ENCODE measurements at regions not wholly inside any gene's neighbourhood (a gene's known extent, or its start where the extent isn't known, plus 50 kb on each side); places are given as distances from the start of the nearest gene placed in this dataset.

DNA sequence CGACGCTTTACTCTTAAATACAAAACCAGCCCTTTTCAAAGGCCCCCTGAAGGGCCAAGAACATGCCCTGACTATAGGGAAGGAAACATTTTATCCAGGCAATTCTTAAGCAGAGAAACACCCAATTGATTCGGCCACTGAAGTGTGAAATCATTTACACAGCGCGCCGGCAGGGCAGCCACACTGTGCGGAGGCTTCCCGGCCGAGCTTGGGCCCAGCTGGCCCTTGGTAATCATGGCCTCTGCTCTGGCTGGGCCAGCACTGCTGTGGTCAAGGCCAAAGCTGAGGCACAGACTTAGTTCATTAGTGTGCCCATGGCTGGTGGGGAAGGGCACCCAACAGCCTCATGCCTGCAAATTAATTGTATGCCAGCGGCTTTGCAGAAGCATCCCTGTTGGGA lies 143.7 kb upstream of the HABP2 start:
- Histone ChIP-seq H3K9me3 (ENCODE audit: severe bottlenecking) (no peaks in the 10 kb centered on the region), H3K27ac (no peak overlapping the region), H3K36me3 (no peaks in the 10 kb centered on the region), H3K27me3 (ENCODE audit: insufficient read depth, low read depth, severe bottlenecking) (no peaks in the 10 kb centered on the region), H3K4me3 (ENCODE audit: low read depth, low read length) (no peak overlapping the region)
- TF ChIP-seq, protein P1, sequence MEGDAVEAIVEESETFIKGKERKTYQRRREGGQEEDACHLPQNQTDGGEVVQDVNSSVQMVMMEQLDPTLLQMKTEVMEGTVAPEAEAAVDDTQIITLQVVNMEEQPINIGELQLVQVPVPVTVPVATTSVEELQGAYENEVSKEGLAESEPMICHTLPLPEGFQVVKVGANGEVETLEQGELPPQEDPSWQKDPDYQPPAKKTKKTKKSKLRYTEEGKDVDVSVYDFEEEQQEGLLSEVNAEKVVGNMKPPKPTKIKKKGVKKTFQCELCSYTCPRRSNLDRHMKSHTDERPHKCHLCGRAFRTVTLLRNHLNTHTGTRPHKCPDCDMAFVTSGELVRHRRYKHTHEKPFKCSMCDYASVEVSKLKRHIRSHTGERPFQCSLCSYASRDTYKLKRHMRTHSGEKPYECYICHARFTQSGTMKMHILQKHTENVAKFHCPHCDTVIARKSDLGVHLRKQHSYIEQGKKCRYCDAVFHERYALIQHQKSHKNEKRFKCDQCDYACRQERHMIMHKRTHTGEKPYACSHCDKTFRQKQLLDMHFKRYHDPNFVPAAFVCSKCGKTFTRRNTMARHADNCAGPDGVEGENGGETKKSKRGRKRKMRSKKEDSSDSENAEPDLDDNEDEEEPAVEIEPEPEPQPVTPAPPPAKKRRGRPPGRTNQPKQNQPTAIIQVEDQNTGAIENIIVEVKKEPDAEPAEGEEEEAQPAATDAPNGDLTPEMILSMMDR (IDR thresholded peaks at IDR 0.05; ENCODE audit: low read depth, low read length) = no peak
- no peak for DNase-seq

DNA sequence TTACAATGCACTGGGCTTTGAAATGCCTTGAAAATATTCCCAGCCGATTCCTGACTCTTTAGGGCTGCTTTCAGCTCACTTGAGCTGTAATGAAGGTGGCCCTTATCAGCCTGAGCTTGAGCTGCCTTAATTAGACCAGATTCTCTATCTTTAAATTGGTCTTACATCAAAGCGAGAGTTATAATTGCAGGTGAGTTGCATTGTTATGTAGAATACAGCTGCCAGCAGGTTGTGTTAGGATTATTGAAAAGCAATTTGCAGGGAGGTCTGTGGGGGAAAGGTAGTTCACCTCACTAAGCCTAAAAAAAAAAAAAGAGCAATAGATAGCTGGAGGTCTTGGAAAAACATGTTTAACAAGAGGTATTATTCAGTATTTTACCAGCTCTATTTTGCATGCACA lies 142.2 kb upstream of the HABP2 start:
- no peak for DNase-seq
- TF ChIP-seq, protein P1 (IDR thresholded peaks at IDR 0.05; ENCODE audit: low read depth, low read length) = no peak
- H3K27ac ChIP-seq = no peak overlapping the region
- H3K27me3 ChIP-seq (ENCODE audit: insufficient read depth, low read depth, severe bottlenecking) = no peaks in the 10 kb centered on the region
- H3K36me3 ChIP-seq = no peaks in the 10 kb centered on the region
- H3K4me3 ChIP-seq (ENCODE audit: low read depth, low read length) = no peak overlapping the region
- no peaks in the 10 kb centered on the region for H3K9me3 ChIP-seq (ENCODE audit: severe bottlenecking)

DNA sequence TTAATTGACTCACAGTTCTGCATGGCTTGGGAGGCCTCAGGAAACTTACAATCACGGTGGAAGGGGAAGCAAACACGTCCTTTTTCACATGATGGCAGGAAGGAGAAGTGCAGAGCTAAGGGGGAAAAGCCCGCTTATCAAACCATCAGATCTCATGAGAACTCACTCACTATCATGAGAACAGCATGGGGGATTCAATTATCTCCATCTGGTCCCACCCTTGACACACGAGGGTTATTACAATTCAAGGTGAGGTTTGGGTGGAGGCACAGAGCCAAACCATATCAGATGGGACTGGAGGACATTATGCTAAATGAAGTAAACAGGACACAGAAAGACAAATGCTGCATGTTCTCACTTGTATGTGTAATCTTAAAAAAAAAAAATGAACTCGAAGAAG lies 141.4 kb upstream of the HABP2 start:
- DNase-seq = no peak
- no peak overlapping the region for H3K4me3 ChIP-seq (ENCODE audit: low read depth, low read length)
- H3K27me3 ChIP-seq (ENCODE audit: insufficient read depth, low read depth, severe bottlenecking) = no peaks in the 10 kb centered on the region
- no peaks in the 10 kb centered on the region for H3K36me3 ChIP-seq
- no peak overlapping the region for H3K27ac ChIP-seq
- TF ChIP-seq, protein P1 (IDR thresholded peaks at IDR 0.05; ENCODE audit: low read depth, low read length) = no peak
- H3K9me3 ChIP-seq (ENCODE audit: severe bottlenecking) = no peaks in the 10 kb centered on the region

DNA sequence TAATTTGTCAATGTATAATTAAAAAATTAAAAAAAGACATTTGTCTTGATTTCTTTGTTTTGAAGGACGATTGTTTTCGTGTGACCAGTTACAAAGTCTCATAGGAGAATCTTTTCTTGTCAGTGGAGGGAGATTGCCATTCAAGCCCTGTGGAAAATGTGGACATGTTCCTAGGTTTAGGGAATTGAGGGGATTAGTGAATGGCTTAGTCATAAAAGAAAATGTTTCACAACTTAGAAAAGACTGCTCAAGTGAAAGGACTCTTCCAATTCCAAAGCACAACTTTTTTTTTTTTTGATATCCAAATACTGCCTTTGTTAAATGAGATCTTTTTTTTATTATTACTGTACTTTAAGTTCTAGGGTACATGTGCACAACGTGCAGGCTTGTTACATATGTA lies 140.7 kb upstream of the HABP2 start:
- Histone ChIP-seq H3K9me3 (ENCODE audit: severe bottlenecking) (no peaks in the 10 kb centered on the region), H3K27ac (no peak overlapping the region), H3K4me3 (ENCODE audit: low read depth, low read length) (no peak overlapping the region), H3K27me3 (ENCODE audit: insufficient read depth, low read depth, severe bottlenecking) (no peaks in the 10 kb centered on the region), H3K36me3 (no peaks in the 10 kb centered on the region)
- DNase-seq = no peak
- TF ChIP-seq, protein P1 (IDR thresholded peaks at IDR 0.05; ENCODE audit: low read depth, low read length) = no peak

DNA sequence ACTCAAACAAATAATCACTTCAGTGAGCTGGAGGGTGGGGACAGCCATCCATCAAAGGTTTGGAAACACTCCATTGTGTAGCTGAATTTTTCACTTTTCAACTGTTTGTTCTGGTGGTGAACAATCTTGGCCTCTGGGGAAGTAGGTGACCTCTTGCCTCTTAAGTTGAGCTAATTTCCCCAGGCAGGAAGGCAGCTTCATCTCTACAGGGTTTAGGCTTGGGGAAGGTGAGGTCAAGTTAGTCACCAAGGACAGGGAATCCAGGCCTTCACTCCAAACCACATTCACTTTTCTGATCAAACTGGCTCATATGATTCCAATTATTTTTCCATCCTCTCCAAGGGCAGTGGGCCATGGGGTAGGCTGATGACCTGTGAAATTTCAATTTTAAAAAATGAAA lies 138.3 kb upstream of the HABP2 start:
- no peak overlapping the region for H3K27ac ChIP-seq
- H3K36me3 ChIP-seq = no peaks in the 10 kb centered on the region
- H3K27me3 ChIP-seq (ENCODE audit: insufficient read depth, low read depth, severe bottlenecking) = no peaks in the 10 kb centered on the region
- TF ChIP-seq, protein P1 (IDR thresholded peaks at IDR 0.05; ENCODE audit: low read depth, low read length) = no peak
- no peaks in the 10 kb centered on the region for H3K9me3 ChIP-seq (ENCODE audit: severe bottlenecking)
- no peak overlapping the region for H3K4me3 ChIP-seq (ENCODE audit: low read depth, low read length)
- DNase-seq = no peak

DNA sequence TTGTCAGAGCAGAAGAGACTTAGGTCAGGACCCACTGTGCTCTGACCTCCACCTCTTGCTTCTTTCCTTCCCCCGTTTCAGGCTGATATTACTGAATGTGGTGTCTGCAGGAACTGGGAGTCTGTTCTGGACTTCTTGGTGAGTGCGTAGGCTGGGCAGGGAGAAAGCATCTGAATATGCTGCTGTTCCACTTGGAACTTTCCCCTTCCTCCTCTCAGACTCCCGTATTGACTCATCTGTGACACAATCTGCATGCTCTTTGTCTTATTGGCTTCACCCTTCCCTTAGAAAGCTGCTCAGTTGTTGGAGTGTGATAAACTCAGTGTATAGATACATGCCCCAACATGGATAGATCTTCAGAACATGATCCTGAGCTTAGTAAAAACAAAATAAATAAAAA lies 137.6 kb upstream of the HABP2 start:
- Histone ChIP-seq H3K4me3 (ENCODE audit: low read depth, low read length) (no peak overlapping the region), H3K27ac (no peak overlapping the region), H3K27me3 (ENCODE audit: insufficient read depth, low read depth, severe bottlenecking) (no peaks in the 10 kb centered on the region), H3K36me3 (no peaks in the 10 kb centered on the region), H3K9me3 (ENCODE audit: severe bottlenecking) (peaks cover 2% of the 10 kb centered on the region)
- DNase-seq = no peak
- TF ChIP-seq, protein P1 (IDR thresholded peaks at IDR 0.05; ENCODE audit: low read depth, low read length) = no peak

Measured in WERI-Rb-1 (cell line).